ENCODE measurements at regions not wholly inside any gene's neighbourhood (a gene's known extent, or its start where the extent isn't known, plus 50 kb on each side); places are given as distances from the start of the nearest gene placed in this dataset.
"Not testable (repeated sequence)": the region's sequence is repeated elsewhere in the genome, so short reads cannot be mapped to it uniquely, and the experiment has no call there.

GRCh38 chr6:126661646-126662045, 321.7 kb downstream of the CENPW start:
- FAIRE-seq (no peak), DNase-seq (ENCODE audit: low spot score in 2 of 2) (no peak)

GRCh38 chr6:126662966-126663365, 323.1 kb downstream of the CENPW start:
- DNase-seq (ENCODE audit: low spot score in 2 of 2) (no peak), FAIRE-seq (no peak)

- FAIRE-seq (no peak), DNase-seq (ENCODE audit: low spot score in 2 of 2) (no peak)
These were observed 324.4 kb downstream of the CENPW start for GRCh38 chr6:126664271-126664670.

- DNase-seq (ENCODE audit: low spot score in 2 of 2): no peak
- no peak for FAIRE-seq
These were observed 325.6 kb downstream of the CENPW start for GRCh38 chr6:126665551-126665950.

- DNase-seq (ENCODE audit: low spot score in 2 of 2) (no peak), FAIRE-seq (no peak)
These were observed 327.2 kb downstream of the CENPW start for GRCh38 chr6:126667071-126667470.

GRCh38 chr6:126667728-126668127, 327.8 kb downstream of the CENPW start:
- DNase-seq (ENCODE audit: low spot score in 2 of 2) (no peak), FAIRE-seq (no peak)

GRCh38 chr6:126672649-126673048, 332.7 kb downstream of the CENPW start:
- FAIRE-seq (no peak), DNase-seq (ENCODE audit: low spot score in 2 of 2) (no peak)

- FAIRE-seq: not testable (repeated sequence)
These were observed 333.8 kb downstream of the CENPW start for GRCh38 chr6:126673749-126674148.

GRCh38 chr6:126682440-126682839, 342.5 kb downstream of the CENPW start:
- no peak for DNase-seq (ENCODE audit: low spot score in 2 of 2)
- FAIRE-seq: no peak

More at GRCh38 chr6:126673749-126674148, 333.8 kb downstream of the CENPW start:
- DNase-seq (ENCODE audit: low spot score in 2 of 2): not testable (repeated sequence)

GRCh38 chr6:126685182-126685581, 345.3 kb downstream of the CENPW start:
- FAIRE-seq (no peak), DNase-seq (ENCODE audit: low spot score in 2 of 2) (no peak)

GRCh38 chr6:126696921-126697693, 357.2 kb downstream of the CENPW start:
- DNase-seq (ENCODE audit: low spot score in 2 of 2): no peak
- no peak for FAIRE-seq

GRCh38 chr6:126698732-126699240, 358.9 kb downstream of the CENPW start:
- FAIRE-seq (no peak), DNase-seq (ENCODE audit: low spot score in 2 of 2) (no peak)

GRCh38 chr6:126701676-126702560, 362.0 kb downstream of the CENPW start:
- FAIRE-seq: no peak
- DNase-seq (ENCODE audit: low spot score in 2 of 2): no peak

- FAIRE-seq (no peak), DNase-seq (ENCODE audit: low spot score in 2 of 2) (no peak)
These were observed 376.1 kb downstream of the CENPW start for GRCh38 chr6:126716032-126716431.

- no peak for FAIRE-seq
- no peak for DNase-seq (ENCODE audit: low spot score in 2 of 2)
These were observed 377.1 kb downstream of the CENPW start for GRCh38 chr6:126716826-126717509.

GRCh38 chr6:126718600-126719327, 378.8 kb downstream of the CENPW start:
- DNase-seq (ENCODE audit: low spot score in 2 of 2) (no peak), FAIRE-seq (no peak)

- FAIRE-seq: no peak
- DNase-seq (ENCODE audit: low spot score in 2 of 2): no peak
These were observed 380.4 kb downstream of the CENPW start for GRCh38 chr6:126720304-126720703.

GRCh38 chr6:126721581-126722160, 381.8 kb downstream of the CENPW start:
- no peak for FAIRE-seq
- no peak for DNase-seq (ENCODE audit: low spot score in 2 of 2)

- DNase-seq (ENCODE audit: low spot score in 2 of 2): no peak
- FAIRE-seq: no peak
These were observed 382.5 kb downstream of the CENPW start for GRCh38 chr6:126722411-126722810.

Measured in frontal cortex (tissue), 3 donors.